ENCODE measurements at regions not wholly inside any gene's neighbourhood (a gene's known extent, or its start where the extent isn't known, plus 50 kb on each side); places are given as distances from the start of the nearest gene placed in this dataset.

- TF ChIP-seq CTCF (IDR thresholded peaks at IDR 0.05): no peak
- WGBS, 2 donors: 68 to 73% methylated on average over 6 of the region's 6 CpGs
- DNase-seq (ENCODE audit: low spot score in 2 of 2): no peak
- H3K4me3 ChIP-seq (ENCODE audit: low read depth, poor library complexity, severe bottlenecking): no peak overlapping the region
- intact Hi-C loops (cut with DNase I; ENCODE audit: low total_unique reads): no loop called here
Measured at GRCh38 chr5:145307866-145308382, 527.2 kb downstream of the PRELID2 start.

GRCh38 chr5:145295236-145295835 is 539.8 kb downstream of the PRELID2 start:
- DNase-seq (ENCODE audit: low spot score in 2 of 2): no peak
- H3K4me3 ChIP-seq (ENCODE audit: low read depth, poor library complexity, severe bottlenecking): no peak overlapping the region
- WGBS, 2 donors: 80 to 84% methylated on average over 1 of the region's 1 CpG
- TF ChIP-seq POLR2A (IDR thresholded peaks at IDR 0.05): no peak
- no peak for TF ChIP-seq CTCF (IDR thresholded peaks at IDR 0.05)
- intact Hi-C loops (cut with DNase I; ENCODE audit: low total_unique reads): no loop called here

GRCh38 chr5:145294331-145294730 is 540.8 kb downstream of the PRELID2 start:
- TF ChIP-seq CTCF (IDR thresholded peaks at IDR 0.05) (no peak), POLR2A (IDR thresholded peaks at IDR 0.05) (no peak)
- H3K4me3 ChIP-seq (ENCODE audit: low read depth, poor library complexity, severe bottlenecking): no peak overlapping the region
- 75 to 76% methylated on average over 2 of the region's 2 CpGs for WGBS, 2 donors
- no peak for DNase-seq (ENCODE audit: low spot score in 2 of 2)
- intact Hi-C loops (cut with DNase I; ENCODE audit: low total_unique reads): no loop called here

GRCh38 chr5:145293716-145294115 is 541.4 kb downstream of the PRELID2 start:
- no peak for DNase-seq (ENCODE audit: low spot score in 2 of 2)
- WGBS, 2 donors: 54 to 69% methylated on average over 1 of the region's 1 CpG
- H3K4me3 ChIP-seq (ENCODE audit: low read depth, poor library complexity, severe bottlenecking): no peak overlapping the region
- TF ChIP-seq CTCF (IDR thresholded peaks at IDR 0.05) (no peak), POLR2A (IDR thresholded peaks at IDR 0.05) (no peak)
- intact Hi-C loops (cut with DNase I; ENCODE audit: low total_unique reads): no loop called here

- intact Hi-C loops (cut with DNase I; ENCODE audit: low total_unique reads): no loop called here
- no peak overlapping the region for H3K4me3 ChIP-seq (ENCODE audit: low read depth, poor library complexity, severe bottlenecking)
- TF ChIP-seq CTCF (IDR thresholded peaks at IDR 0.05) (no peak), POLR2A (IDR thresholded peaks at IDR 0.05) (no peak)
- WGBS, 2 donors: 45 to 56% methylated on average over 3 of the region's 3 CpGs
- no peak for DNase-seq (ENCODE audit: low spot score in 2 of 2)
Measured at GRCh38 chr5:145292278-145292677, 542.9 kb downstream of the PRELID2 start.
